A549 (cell line): ENCODE measurements at regions not wholly inside any gene's neighbourhood (a gene's known extent, or its start where the extent isn't known, plus 50 kb on each side); places are given as distances from the start of the nearest gene placed in this dataset.

Experiments used
- ATAC-seq, 2 experiments: fragments of 200-7000 bp in 1 of 2; fragments of >200 bp in 1 of 2; cut with Nextera tagmentation in 1 of 2; cut with Tn5 transposase in 1 of 2; 3 replicates each; pipeline versions ENCODE4 v1.8.0 to v1.9.1; 2018 to 2020; ENCODE audit warnings: mild to moderate bottlenecking in 1 of 2, moderate library complexity in 1 of 2
- CTCF ChIA-PET: fragments of 300-600 bp; sonication (Branson Sonifier 250); formaldehyde crosslinking; extraction: SDS; loops from one replicate; lab custom pipeline; 2021; ENCODE audit warnings: antibody characterized with exemption, inconsistent platforms; lab: Yijun Ruan, JAX
- POLR2A ChIA-PET: fragments of 350-600 bp; formaldehyde crosslinking; extraction: SDS; loops from one replicate; lab custom pipeline; 2021; ENCODE audit warnings: antibody characterized with exemption, inconsistent platforms; lab: Yijun Ruan, JAX
- DNase-seq, 2 experiments: peaks; one replicate each; pipeline versions ENCODE4 v3.0.0 to v3.0.0-alpha.2; 2011 to 2016; ENCODE audit warnings: low read depth in 1 of 2, low spot score in 1 of 2
- FAIRE-seq: peaks from 2 replicates; lab custom pipeline; 2011; peaks lifted over from hg19 to GRCh38; lab: Jason Lieb, UNC
- H3K27ac ChIP-seq, 2 experiments: fragments of >200 bp; sonication (Bioruptor Twin); formaldehyde crosslinking; 3 replicates each; pipeline ENCODE4 v1.5.1; 2016 to 2017
- H3K4me1 ChIP-seq: fragments of >200 bp; sonication (Bioruptor Twin); formaldehyde crosslinking; 3 replicates; pipeline ENCODE4 v1.6.1; 2016
- H3K4me2 ChIP-seq: fragments of >200 bp; sonication (Bioruptor Twin); formaldehyde crosslinking; 3 replicates; pipeline ENCODE4 v1.6.1; 2016
- H3K4me3 ChIP-seq: fragments of >200 bp; sonication (Bioruptor Twin); formaldehyde crosslinking; 3 replicates; pipeline ENCODE4 v1.5.1; 2016
- H3K9me3 ChIP-seq: fragments of >200 bp; sonication (Bioruptor Twin); formaldehyde crosslinking; 3 replicates; pipeline ENCODE4 v1.6.1; 2016
- CBX2 ChIP-seq: fragments of 200-600 bp; sonication (generic); IDR thresholded peaks from 2 replicates; pipeline ENCODE4 v1.6.1; 2016; ENCODE audit warnings: low read depth, mild to moderate bottlenecking, borderline replicate concordance
- CEBPB ChIP-seq, 2 experiments: fragments of >200 bp in 1 of 2; sonication (Bioruptor Twin) in 1 of 2; formaldehyde crosslinking in 1 of 2; IDR thresholded peaks; 2 replicates each; pipeline ENCODE4 v1.6.1; 2012 to 2016
- CHD4 ChIP-seq: fragments of 200-600 bp; sonication (generic); IDR thresholded peaks from 2 replicates; pipeline ENCODE4 v1.6.1; 2016; ENCODE audit warnings: antibody characterized with exemption, mild to moderate bottlenecking, borderline replicate concordance
- EP300 ChIP-seq, 2 experiments: fragments of >200 bp; sonication (Bioruptor Twin); formaldehyde crosslinking; IDR thresholded peaks; 2 replicates in 1 of 2; 3 replicates in 1 of 2; pipeline ENCODE4 v1.6.1; 2016 to 2017
- FOSB ChIP-seq: fragments of 250-450 bp; sonication (Bioruptor Pico); IDR thresholded peaks from 2 replicates; pipeline ENCODE4 v1.5.0; 2020; ENCODE audit warnings: mild to moderate bottlenecking, moderate library complexity
- FOSL2 ChIP-seq, 2 experiments: fragments of 450-650 bp in 1 of 2; fragments of >200 bp in 1 of 2; sonication (Bioruptor Twin) in 1 of 2; formaldehyde crosslinking; IDR thresholded peaks; 2 replicates each; pipeline versions ENCODE4 v1.5.0 to v1.6.1; 2016 to 2020; ENCODE audit warnings: mild to moderate bottlenecking in 1 of 2, moderate library complexity in 1 of 2
- FOXS1 ChIP-seq: fragments of 250-450 bp; sonication (Bioruptor Pico); IDR thresholded peaks from 2 replicates; pipeline ENCODE4 v1.5.0; 2020; ENCODE audit warnings: mild to moderate bottlenecking, moderate library complexity
- HMGXB4 ChIP-seq: fragments of 250-450 bp; sonication (Bioruptor Pico); IDR thresholded peaks from 2 replicates; pipeline ENCODE4 v1.5.0; 2021; ENCODE audit warnings: mild to moderate bottlenecking, moderate library complexity, borderline replicate concordance
- HOXA7 ChIP-seq: fragments of 250-450 bp; sonication (Bioruptor Pico); IDR thresholded peaks from 2 replicates; pipeline ENCODE4 v1.5.0; 2020; ENCODE audit warnings: mild to moderate bottlenecking, moderate library complexity
- HOXB13 ChIP-seq: fragments of 250-450 bp; sonication (Bioruptor Pico); IDR thresholded peaks from 2 replicates; pipeline ENCODE4 v1.5.0; 2020; ENCODE audit warnings: low read depth, mild to moderate bottlenecking, moderate library complexity
- JUNB ChIP-seq: fragments of >200 bp; sonication (Bioruptor Twin); formaldehyde crosslinking; IDR thresholded peaks from 2 replicates; pipeline ENCODE4 v1.6.1; 2016
- KDM1A ChIP-seq: fragments of 200-600 bp; sonication (generic); IDR thresholded peaks from 2 replicates; pipeline ENCODE4 v1.6.1; 2016; ENCODE audit warnings: low read depth, mild to moderate bottlenecking
- KDM5A ChIP-seq: fragments of 200-600 bp; sonication (generic); IDR thresholded peaks from 2 replicates; pipeline ENCODE4 v1.6.1; 2016; ENCODE audit warnings: antibody characterized with exemption, mild to moderate bottlenecking
- MAFK ChIP-seq: fragments of 450-650 bp; IDR thresholded peaks from 2 replicates; pipeline ENCODE4 v1.6.1; 2014; ENCODE audit not compliant: partially characterized antibody
- MAZ ChIP-seq: fragments of 150-350 bp; IDR thresholded peaks from 2 replicates; pipeline ENCODE4 v1.6.1; 2014; ENCODE audit warnings: antibody characterized with exemption, low read depth, low read length, borderline replicate concordance
- PHF8 ChIP-seq: fragments of 200-600 bp; sonication (generic); IDR thresholded peaks from 2 replicates; pipeline ENCODE4 v1.6.1; 2016; ENCODE audit warnings: low read depth, mild to moderate bottlenecking, antibody characterized with exemption, moderate library complexity, borderline replicate concordance
- RAD21 ChIP-seq, 2 experiments: fragments of >200 bp in 1 of 2; sonication (Bioruptor Twin) in 1 of 2; formaldehyde crosslinking in 1 of 2; IDR thresholded peaks in 1 of 2; conservative IDR thresholded peaks in 1 of 2; 2 replicates in 1 of 2; 3 replicates in 1 of 2; pipeline ENCODE4 v1.6.1; 2012 to 2018; ENCODE audit warnings: inconsistent platforms in 1 of 2
- RARB ChIP-seq: fragments of 250-450 bp; sonication (Bioruptor Pico); IDR thresholded peaks from 2 replicates; pipeline ENCODE4 v1.8.0; 2021; ENCODE audit warnings: mild to moderate bottlenecking, moderate library complexity
- RNF2 ChIP-seq: fragments of 200-600 bp; sonication (generic); IDR thresholded peaks from 2 replicates; pipeline ENCODE4 v1.6.1; 2016; ENCODE audit warnings: low read depth, mild to moderate bottlenecking, antibody characterized with exemption, moderate library complexity, borderline replicate concordance
- SREBF2 ChIP-seq: fragments of 450-650 bp; IDR thresholded peaks from 2 replicates; pipeline ENCODE4 v1.6.1; 2014; ENCODE audit warnings: mild to moderate bottlenecking, moderate library complexity
- ZFP36 ChIP-seq: fragments of 450-650 bp; IDR thresholded peaks from 2 replicates; pipeline ENCODE4 v1.6.1; 2014; ENCODE audit warnings: borderline replicate concordance; ENCODE audit not compliant: partially characterized antibody
- ZNF302 ChIP-seq: fragments of 250-450 bp; sonication (Bioruptor Pico); IDR thresholded peaks from 2 replicates; pipeline ENCODE4 v1.9.0; 2021; ENCODE audit warnings: inconsistent platforms, mild to moderate bottlenecking, moderate library complexity
- WGBS: methylation state at CpG from one replicate; pipeline ENCODE4 v1.1.6; 2017; ENCODE audit errors: missing lambda C conversion rate; 5-methylcytosine and 5-hydroxymethylcytosine counted together
- TF ChIP-seq, protein P1 (sequence below): fragments of 150-350 bp; IDR thresholded peaks from 2 replicates; pipeline ENCODE4 v1.6.1; 2014; ENCODE audit warnings: low read depth, mild to moderate bottlenecking, low read length

- Histone ChIP-seq H3K4me1 (no peaks in the 10 kb centered on the region), H3K9me3 (no peaks in the 10 kb centered on the region), H3K27ac (no peak overlapping the region), H3K4me3 (no peak overlapping the region), H3K4me2 (no peak overlapping the region)
- ChIA-PET POLR2A (no interaction called here), CTCF (no interaction called here)
- DNase-seq (no peak), FAIRE-seq (no peak), ATAC-seq (no peak)
- TF ChIP-seq MAFK (peak; percentile 97), ZNF302 (CRISPR knock-in tag) (no peak)
- 0% methylated on average over 1 of the region's 1 CpG for WGBS
Measured at GRCh38 chr12:5197131-5197530, 153.5 kb downstream of the KCNA5 start.

DNA sequence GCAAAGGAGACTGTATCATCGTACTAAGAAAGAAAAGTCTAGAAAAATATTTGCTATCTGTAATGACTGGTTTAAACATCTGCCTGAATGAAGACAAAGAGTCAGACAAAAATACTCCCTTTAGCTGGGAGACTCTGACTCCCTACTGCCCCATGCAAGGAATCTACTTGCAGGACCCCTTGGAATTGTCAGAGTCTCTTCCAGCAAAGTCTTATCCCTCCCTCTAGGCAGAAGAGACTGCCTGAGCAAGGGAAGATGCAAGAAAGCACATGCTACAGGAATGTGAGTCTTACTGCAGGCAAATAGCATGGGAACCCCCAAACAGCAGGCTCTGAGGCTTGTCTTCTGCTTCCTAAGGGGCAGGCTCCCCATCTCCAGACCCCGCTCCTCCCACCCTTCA lies 154.0 kb downstream of the KCNA5 start:
- DNase-seq (no peak), ATAC-seq (no peak), FAIRE-seq (no peak)
- ChIA-PET CTCF (interaction anchor here (0.5 to 0.7 kb wide), 2 partner anchors 29 to 153 kb away, joined by 3 read pairs; no protein-coding TSS in a partner anchor), POLR2A (no interaction called here)
- TF ChIP-seq KDM1A, result no peak
- TF ChIP-seq ZFP36, result no peak
- TF ChIP-seq HOXA7 (CRISPR knock-in tag), result no peak
- no peak for TF ChIP-seq RAD21 (conservative IDR thresholded peaks at IDR 0.05 in 1 of 2, IDR thresholded peaks at IDR 0.05 in 1 of 2)
- no peak for TF ChIP-seq RARB (CRISPR knock-in tag)
- no peak for TF ChIP-seq MAFK
- no peak for TF ChIP-seq JUNB
- TF ChIP-seq HOXB13, result no peak
- TF ChIP-seq FOSL2 (IDR thresholded peaks at IDR 0.05), result no peak
- TF ChIP-seq FOSL2 (CRISPR knock-in tag; IDR thresholded peaks at IDR 0.05), result no peak
- TF ChIP-seq KDM5A, result no peak
- no peak for TF ChIP-seq FOSB
- TF ChIP-seq FOXS1 (CRISPR knock-in tag), result no peak
- no peak for TF ChIP-seq EP300 (IDR thresholded peaks at IDR 0.05)
- Histone ChIP-seq H3K27ac (no peak overlapping the region), H3K4me2 (no peak overlapping the region), H3K4me3 (no peak overlapping the region), H3K9me3 (no peaks in the 10 kb centered on the region), H3K4me1 (no peaks in the 10 kb centered on the region)
- WGBS, result 0% methylated on average over 2 of the region's 2 CpGs

- ATAC-seq (peak in 1 of 2 experiments; percentile 89; a peak in 3 of 6 replicates), FAIRE-seq (no peak), DNase-seq (peak; percentile 33 to 39)
- H3K9me3 ChIP-seq, result no peaks in the 10 kb centered on the region
- H3K27ac ChIP-seq, result no peak overlapping the region
- no peaks in the 10 kb centered on the region for H3K4me1 ChIP-seq
- TF ChIP-seq FOSL2 (IDR thresholded peaks at IDR 0.05) (no peak), FOSL2 (CRISPR knock-in tag; IDR thresholded peaks at IDR 0.05) (no peak), RAD21 (conservative IDR thresholded peaks at IDR 0.05 in 1 of 2, IDR thresholded peaks at IDR 0.05 in 1 of 2) (peak; percentile 29 to 72; a peak in 4 of 5 replicates)
- WGBS, result 3% methylated on average over 13 of the region's 14 CpGs
- CTCF ChIA-PET, result interaction anchor here (1.7 kb wide), 1 partner anchor 9 kb away, joined by 4 read pairs; no protein-coding TSS in a partner anchor
- H3K4me2 ChIP-seq, result no peak overlapping the region
- H3K4me3 ChIP-seq, result no peak overlapping the region
- POLR2A ChIA-PET, result no interaction called here
Measured at GRCh38 chr12:5200278-5201087, 156.8 kb downstream of the KCNA5 start.

DNA sequence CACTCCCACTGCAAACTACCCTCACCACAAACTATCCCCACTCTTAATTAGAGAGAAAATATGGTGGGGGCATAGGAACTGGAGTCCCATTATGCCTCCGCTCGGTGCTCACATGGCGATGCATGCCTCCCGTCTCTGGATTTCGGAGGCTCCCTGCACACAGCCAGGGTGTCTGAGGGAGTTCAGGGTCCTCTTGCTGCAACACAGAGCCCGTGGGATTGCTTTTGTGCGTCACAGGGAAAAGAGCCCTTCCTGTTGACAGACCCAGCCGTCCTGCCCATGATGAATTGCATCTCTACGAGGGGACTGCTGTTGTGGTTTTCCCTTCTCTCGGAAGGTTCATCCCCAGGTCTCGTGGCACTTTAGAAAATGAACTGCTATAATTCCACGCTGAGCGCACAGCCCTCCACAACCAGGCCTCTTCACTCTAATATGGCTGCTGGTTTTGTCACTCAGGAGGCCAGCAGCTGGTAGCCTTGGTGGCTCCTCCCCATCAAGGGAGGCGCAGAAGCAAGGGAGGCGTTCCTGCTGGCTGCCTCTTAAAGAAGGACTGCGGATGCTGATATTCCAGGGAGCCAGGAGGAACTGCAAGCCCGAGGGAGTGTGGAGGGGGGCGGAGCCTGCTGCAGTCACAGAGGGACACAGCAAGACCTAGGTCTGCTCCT lies 158.0 kb downstream of the KCNA5 start:
- 43% methylated on average over 18 of the region's 18 CpGs for WGBS
- DNase-seq (peak in 1 of 2 experiments; percentile 18), ATAC-seq (peak in 1 of 2 experiments; percentile 74; a peak in 3 of 6 replicates), FAIRE-seq (no peak)
- ChIA-PET POLR2A (no interaction called here), CTCF (interaction anchor here (1.7 kb wide), 1 partner anchor 8 kb away, joined by 4 read pairs; no protein-coding TSS in a partner anchor)
- no peak overlapping the region for H3K4me3 ChIP-seq
- H3K9me3 ChIP-seq, result no peaks in the 10 kb centered on the region
- TF ChIP-seq HOXB13, result no peak
- no peak for TF ChIP-seq FOSL2 (IDR thresholded peaks at IDR 0.05)
- TF ChIP-seq FOSL2 (CRISPR knock-in tag; IDR thresholded peaks at IDR 0.05), result no peak
- no peak for TF ChIP-seq CBX2
- TF ChIP-seq KDM5A, result no peak
- TF ChIP-seq FOXS1 (CRISPR knock-in tag), result no peak
- TF ChIP-seq MAZ, result no peak
- TF ChIP-seq SREBF2, result no peak
- TF ChIP-seq CEBPB (IDR thresholded peaks at IDR 0.05), result no peak
- TF ChIP-seq HMGXB4 (CRISPR knock-in tag), result no peak
- no peak for TF ChIP-seq PHF8
- TF ChIP-seq RNF2, result no peak
- TF ChIP-seq, protein P1, sequence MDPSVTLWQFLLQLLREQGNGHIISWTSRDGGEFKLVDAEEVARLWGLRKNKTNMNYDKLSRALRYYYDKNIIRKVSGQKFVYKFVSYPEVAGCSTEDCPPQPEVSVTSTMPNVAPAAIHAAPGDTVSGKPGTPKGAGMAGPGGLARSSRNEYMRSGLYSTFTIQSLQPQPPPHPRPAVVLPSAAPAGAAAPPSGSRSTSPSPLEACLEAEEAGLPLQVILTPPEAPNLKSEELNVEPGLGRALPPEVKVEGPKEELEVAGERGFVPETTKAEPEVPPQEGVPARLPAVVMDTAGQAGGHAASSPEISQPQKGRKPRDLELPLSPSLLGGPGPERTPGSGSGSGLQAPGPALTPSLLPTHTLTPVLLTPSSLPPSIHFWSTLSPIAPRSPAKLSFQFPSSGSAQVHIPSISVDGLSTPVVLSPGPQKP, result no peak
- no peak for TF ChIP-seq CHD4
- no peak overlapping the region for H3K27ac ChIP-seq
- H3K4me2 ChIP-seq, result no peak overlapping the region
- no peaks in the 10 kb centered on the region for H3K4me1 ChIP-seq
